A673 (cell line): ENCODE measurements at regions not wholly inside any gene's neighbourhood (a gene's known extent, or its start where the extent isn't known, plus 50 kb on each side); places are given as distances from the start of the nearest gene placed in this dataset.

ENCODE experiments used
- CTCF ChIP-seq: fragments of 300-800, 200-600 bp; sonication (generic); conservative IDR thresholded peaks from 2 replicates; pipeline ENCODE4 v1.5.1; 2017; ENCODE audit warnings: low read depth, mild to moderate bottlenecking, antibody characterized with exemption, low read length, moderate library complexity, mixed read lengths
- EZH2 ChIP-seq: fragments of 200-600 bp; sonication (generic); IDR thresholded peaks from 2 replicates; pipeline ENCODE4 v1.6.1; 2017; ENCODE audit warnings: borderline replicate concordance, low read depth, mild to moderate bottlenecking, mixed read lengths, antibody characterized with exemption, low read length; ENCODE audit not compliant: poor library complexity, severe bottlenecking

DNA sequence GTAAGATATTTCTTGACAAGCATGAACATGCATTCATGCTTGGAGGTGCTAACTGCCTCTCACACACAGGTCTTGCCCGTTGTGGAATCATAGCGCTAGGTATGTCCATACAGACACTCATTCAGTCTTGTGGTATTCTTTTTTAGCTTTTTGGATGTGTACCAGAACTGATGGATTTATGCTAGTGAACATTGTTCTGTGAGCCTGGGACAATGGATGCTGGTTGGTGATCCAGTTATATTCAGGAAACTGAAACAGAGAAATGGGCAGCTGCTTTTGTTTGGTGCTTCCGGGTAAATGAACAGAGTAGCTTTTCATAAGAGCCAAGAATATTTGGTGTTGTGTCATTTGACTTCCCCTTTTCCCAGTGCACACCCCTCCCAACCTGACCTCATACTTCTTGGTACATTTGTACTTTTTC, 78.9 kb upstream of the SLC4A4 start:
- TF ChIP-seq CTCF, result no peak
- TF ChIP-seq EZH2, result no peak
